CD4-positive, alpha-beta T cell treated with Interleukin-15 for 4 hours (primary cell): ENCODE measurements at regions not wholly inside any gene's neighbourhood (a gene's known extent, or its start where the extent isn't known, plus 50 kb on each side); places are given as distances from the start of the nearest gene placed in this dataset.
"Not testable (repeated sequence)": the region's sequence is repeated elsewhere in the genome, so short reads cannot be mapped to it uniquely, and the experiment has no call there.

Experiments used
- DNase-seq: peaks from one replicate; pipeline ENCODE4 v3.0.0-alpha.2; 2020; ENCODE audit warnings: low spot score

- DNase-seq, result no peak
Observed at GRCh38 chr1:222950892-222951291, 136.1 kb downstream of the DISP1 start.

- DNase-seq, result no peak
Observed at GRCh38 chr1:222953585-222953984, 138.7 kb downstream of the DISP1 start.

- no peak for DNase-seq
Observed at GRCh38 chr1:222955964-222956363, 141.1 kb downstream of the DISP1 start.

- no peak for DNase-seq
Observed at GRCh38 chr1:222956601-222957000, 141.8 kb downstream of the DISP1 start.

- DNase-seq, result no peak
Observed at GRCh38 chr1:222967466-222968240, 152.8 kb downstream of the DISP1 start.

- no peak for DNase-seq
Observed at GRCh38 chr1:222970040-222970439, 155.2 kb downstream of the DISP1 start.

- DNase-seq, result no peak
Observed at GRCh38 chr1:222970711-222971110, 155.9 kb downstream of the DISP1 start.

GRCh38 chr1:222971146-222971545 is 156.3 kb downstream of the DISP1 start:
- DNase-seq, result no peak

- no peak for DNase-seq
Observed at GRCh38 chr1:222973561-222973960, 158.7 kb downstream of the DISP1 start.

GRCh38 chr1:222974496-222974895 is 159.7 kb downstream of the DISP1 start:
- DNase-seq, result no peak

- no peak for DNase-seq
Observed at GRCh38 chr1:222975472-222976122, 160.8 kb downstream of the DISP1 start.

GRCh38 chr1:222976453-222976852 is 161.6 kb downstream of the DISP1 start:
- DNase-seq, result no peak

- not testable (repeated sequence) for DNase-seq
Observed at GRCh38 chr1:222977294-222977693, 162.5 kb downstream of the DISP1 start.

GRCh38 chr1:222979561-222979960 is 163.5 kb downstream of the TLR5 start:
- no peak for DNase-seq

GRCh38 chr1:222987674-222988076 is 155.4 kb downstream of the TLR5 start:
- DNase-seq, result no peak

- DNase-seq, result no peak
Observed at GRCh38 chr1:222989443-222989842, 153.6 kb downstream of the TLR5 start.

- no peak for DNase-seq
Observed at GRCh38 chr1:222991177-222991576, 151.9 kb downstream of the TLR5 start.

GRCh38 chr1:222991908-222992307 is 151.1 kb downstream of the TLR5 start:
- DNase-seq, result no peak

- no peak for DNase-seq
Observed at GRCh38 chr1:222994511-222995235, 148.4 kb downstream of the TLR5 start.

GRCh38 chr1:222995236-222995580 is 147.8 kb downstream of the TLR5 start:
- no peak for DNase-seq

- DNase-seq, result no peak
Observed at GRCh38 chr1:222995620-222996309, 147.3 kb downstream of the TLR5 start.

- DNase-seq, result no peak
Observed at GRCh38 chr1:222996310-222996975, 146.6 kb downstream of the TLR5 start.
